Loucy (cell line): ENCODE measurements at regions not wholly inside any gene's neighbourhood (a gene's known extent, or its start where the extent isn't known, plus 50 kb on each side); places are given as distances from the start of the nearest gene placed in this dataset.

Source experiments
- H2AFZ ChIP-seq: fragments of 200-600 bp; sonication (generic); 2 replicates; pipeline ENCODE4 v1.6.0; 2016; ENCODE audit warnings: antibody characterized with exemption, mild to moderate bottlenecking, low read length, moderate library complexity
- H3F3A ChIP-seq: fragments of 200-600 bp; 2 replicates; pipeline ENCODE4 v1.6.0; 2016; ENCODE audit warnings: antibody characterized with exemption, low read depth, mild to moderate bottlenecking
- H3K27me3 ChIP-seq: fragments of 200-600 bp; sonication (generic); 2 replicates; pipeline ENCODE4 v1.6.1; 2014; ENCODE audit warnings: low read length, mild to moderate bottlenecking; ENCODE audit not compliant: insufficient read depth, poor library complexity, severe bottlenecking
- H3K36me3 ChIP-seq: fragments of 200-600 bp; sonication (generic); 2 replicates; pipeline ENCODE4 v1.6.1; 2016; ENCODE audit warnings: low read length; ENCODE audit not compliant: insufficient read depth
- H3K4me1 ChIP-seq: fragments of 200-600 bp; sonication (generic); 2 replicates; pipeline ENCODE4 v1.5.1; 2014; ENCODE audit warnings: low read length, mild to moderate bottlenecking; ENCODE audit not compliant: insufficient read depth, poor library complexity, severe bottlenecking
- H3K4me2 ChIP-seq: fragments of 200-600 bp; sonication (generic); 2 replicates; pipeline ENCODE4 v1.6.0; 2014; ENCODE audit warnings: antibody characterized with exemption, low read length, low read depth, mild to moderate bottlenecking; ENCODE audit not compliant: poor library complexity, severe bottlenecking
- H3K4me3 ChIP-seq: fragments of 200-600 bp; sonication (generic); 2 replicates; pipeline ENCODE4 v1.5.1; 2014; ENCODE audit warnings: low read length, mild to moderate bottlenecking, mixed read lengths; ENCODE audit not compliant: poor library complexity, severe bottlenecking
- H3K79me2 ChIP-seq: fragments of 200-600 bp; sonication (generic); 2 replicates; pipeline ENCODE4 v1.6.1; 2014; ENCODE audit warnings: low read length; ENCODE audit not compliant: insufficient read depth
- H3K9ac ChIP-seq: fragments of 200-600 bp; sonication (generic); 2 replicates; pipeline ENCODE4 v1.6.0; 2014; ENCODE audit warnings: mild to moderate bottlenecking, low read depth, low read length, moderate library complexity; ENCODE audit not compliant: poor library complexity, severe bottlenecking
- H3K9me2 ChIP-seq: fragments of 200-600 bp; sonication (generic); replicated peaks from 2 replicates; pipeline ENCODE4 v1.6.1; 2016; ENCODE audit warnings: low read depth, low read length, mixed read lengths
- H3K9me3 ChIP-seq: fragments of 200-600 bp; sonication (generic); 2 replicates; pipeline ENCODE4 v1.6.1; 2014; ENCODE audit warnings: mild to moderate bottlenecking, antibody characterized with exemption, low read length, low read depth; ENCODE audit not compliant: insufficient read depth
- H4K20me1 ChIP-seq: fragments of 200-600 bp; sonication (generic); 2 replicates; pipeline ENCODE4 v1.6.0; 2014; ENCODE audit warnings: antibody characterized with exemption, low read length, mild to moderate bottlenecking; ENCODE audit not compliant: insufficient read depth, poor library complexity, severe bottlenecking
- EZH2phosphoT487 ChIP-seq: fragments of 200-600 bp; IDR thresholded peaks from 2 replicates; pipeline ENCODE4 v1.6.1; 2018; ENCODE audit warnings: antibody characterized with exemption, mild to moderate bottlenecking, moderate library complexity, borderline replicate concordance
- TF ChIP-seq, protein P1 (sequence below): fragments of 200-600 bp; sonication (generic); conservative IDR thresholded peaks from 2 replicates; pipeline ENCODE4 v1.5.1; 2014; ENCODE audit warnings: mild to moderate bottlenecking, antibody characterized with exemption, low read length

- Histone ChIP-seq H3K4me3 (no peak overlapping the region), H3F3A (no peaks in the 10 kb centered on the region)
- TF ChIP-seq, protein P1, sequence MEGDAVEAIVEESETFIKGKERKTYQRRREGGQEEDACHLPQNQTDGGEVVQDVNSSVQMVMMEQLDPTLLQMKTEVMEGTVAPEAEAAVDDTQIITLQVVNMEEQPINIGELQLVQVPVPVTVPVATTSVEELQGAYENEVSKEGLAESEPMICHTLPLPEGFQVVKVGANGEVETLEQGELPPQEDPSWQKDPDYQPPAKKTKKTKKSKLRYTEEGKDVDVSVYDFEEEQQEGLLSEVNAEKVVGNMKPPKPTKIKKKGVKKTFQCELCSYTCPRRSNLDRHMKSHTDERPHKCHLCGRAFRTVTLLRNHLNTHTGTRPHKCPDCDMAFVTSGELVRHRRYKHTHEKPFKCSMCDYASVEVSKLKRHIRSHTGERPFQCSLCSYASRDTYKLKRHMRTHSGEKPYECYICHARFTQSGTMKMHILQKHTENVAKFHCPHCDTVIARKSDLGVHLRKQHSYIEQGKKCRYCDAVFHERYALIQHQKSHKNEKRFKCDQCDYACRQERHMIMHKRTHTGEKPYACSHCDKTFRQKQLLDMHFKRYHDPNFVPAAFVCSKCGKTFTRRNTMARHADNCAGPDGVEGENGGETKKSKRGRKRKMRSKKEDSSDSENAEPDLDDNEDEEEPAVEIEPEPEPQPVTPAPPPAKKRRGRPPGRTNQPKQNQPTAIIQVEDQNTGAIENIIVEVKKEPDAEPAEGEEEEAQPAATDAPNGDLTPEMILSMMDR = no peak
- TF ChIP-seq EZH2phosphoT487 = no peak
Observed at GRCh38 chr6:2581611-2582010, 169.1 kb downstream of the MYLK4 start.

DNA sequence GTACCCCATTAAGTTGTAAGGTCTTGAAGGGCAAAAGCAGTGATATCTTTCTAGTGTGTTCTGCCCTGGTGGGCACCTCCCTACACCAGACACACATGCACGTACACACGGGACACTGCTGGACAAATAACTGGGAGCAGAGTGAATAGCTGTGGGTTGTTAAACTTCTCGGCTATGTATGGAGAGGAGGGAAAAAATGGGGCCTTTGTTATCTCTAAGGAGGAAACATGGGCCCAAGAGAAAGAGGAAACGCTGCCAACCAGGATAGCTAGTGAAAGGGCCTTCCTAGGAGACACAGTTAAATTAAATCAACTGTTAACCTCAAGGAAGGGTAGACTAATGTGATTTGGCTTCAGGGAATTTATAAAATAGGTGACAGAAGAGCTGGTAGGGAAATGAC lies 169.7 kb downstream of the MYLK4 start:
- no peaks in the 10 kb centered on the region for H3K36me3 ChIP-seq
- H3K4me1 ChIP-seq = no peaks in the 10 kb centered on the region
- no peaks in the 10 kb centered on the region for H3K27me3 ChIP-seq
- no peaks in the 10 kb centered on the region for H3F3A ChIP-seq
- no peak overlapping the region for H2AFZ ChIP-seq
- no peak overlapping the region for H3K9ac ChIP-seq
- no peaks in the 10 kb centered on the region for H3K9me2 ChIP-seq
- TF ChIP-seq, protein P1 = no peak
- TF ChIP-seq EZH2phosphoT487 = no peak
- no peaks in the 10 kb centered on the region for H3K79me2 ChIP-seq
- no peaks in the 10 kb centered on the region for H3K9me3 ChIP-seq
- H3K4me2 ChIP-seq = no peak overlapping the region
- no peaks in the 10 kb centered on the region for H4K20me1 ChIP-seq
- H3K4me3 ChIP-seq = no peak overlapping the region

More at GRCh38 chr6:2581611-2582010, 169.1 kb downstream of the MYLK4 start:
- no peaks in the 10 kb centered on the region for H3K9me2 ChIP-seq
- H3K4me1 ChIP-seq = no peaks in the 10 kb centered on the region
- no peak overlapping the region for H3K9ac ChIP-seq
- no peak overlapping the region for H2AFZ ChIP-seq
- no peak overlapping the region for H3K4me2 ChIP-seq
- no peaks in the 10 kb centered on the region for H3K27me3 ChIP-seq
- no peaks in the 10 kb centered on the region for H3K36me3 ChIP-seq
- H3K9me3 ChIP-seq = no peaks in the 10 kb centered on the region
- no peaks in the 10 kb centered on the region for H4K20me1 ChIP-seq
- H3K79me2 ChIP-seq = no peaks in the 10 kb centered on the region

DNA sequence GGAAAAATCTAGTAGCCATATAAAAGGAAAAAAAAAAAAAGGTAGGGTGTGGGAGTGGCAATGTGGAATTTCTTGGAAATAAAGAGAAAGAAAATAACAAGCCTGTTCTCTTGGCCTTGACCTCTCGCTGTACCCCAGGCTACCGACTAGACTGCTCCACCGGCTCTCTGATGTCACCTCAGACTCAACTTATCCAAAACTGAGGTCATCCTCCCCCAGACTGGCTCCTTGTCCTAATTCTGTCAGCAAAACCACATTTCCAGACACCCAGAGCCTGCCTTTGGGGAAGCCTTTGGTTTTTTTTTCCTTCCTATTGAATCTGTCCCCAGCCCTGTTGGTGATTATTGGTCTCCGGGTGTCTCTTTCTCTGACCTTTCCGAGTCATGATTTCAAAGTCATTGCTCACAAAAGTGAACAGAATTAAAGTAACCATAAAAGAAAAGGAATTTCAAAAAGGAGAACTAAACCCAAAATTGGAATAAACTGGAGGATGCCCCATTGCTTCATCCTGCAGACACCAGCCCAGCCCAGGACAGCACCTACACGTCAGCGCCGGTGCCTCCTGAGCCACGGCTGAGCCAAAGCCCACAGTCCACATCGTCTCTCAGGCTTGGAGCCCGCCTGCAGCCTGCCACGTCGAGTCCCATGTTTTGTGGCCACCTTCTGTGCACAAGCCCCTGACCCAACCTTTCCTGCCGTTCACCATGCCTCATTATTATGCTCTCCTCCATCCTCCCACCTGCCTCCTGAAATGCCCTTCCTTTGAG lies 170.7 kb downstream of the MYLK4 start:
- Histone ChIP-seq H4K20me1 (no peaks in the 10 kb centered on the region), H3K36me3 (no peaks in the 10 kb centered on the region), H3K27me3 (no peaks in the 10 kb centered on the region), H3K9ac (no peak overlapping the region), H3K4me3 (no peak overlapping the region), H2AFZ (no peak overlapping the region), H3K4me1 (no peaks in the 10 kb centered on the region), H3F3A (no peaks in the 10 kb centered on the region), H3K4me2 (no peak overlapping the region), H3K9me3 (0 out of 2 replicates have a peak, but pooled peaks cover 1% of the 10 kb centered on the region), H3K79me2 (no peaks in the 10 kb centered on the region), H3K9me2 (no peaks in the 10 kb centered on the region)
- TF ChIP-seq, protein P1 = no peak
- TF ChIP-seq EZH2phosphoT487 = no peak
